ENCODE measurements at regions not wholly inside any gene's neighbourhood (a gene's known extent, or its start where the extent isn't known, plus 50 kb on each side); places are given as distances from the start of the nearest gene placed in this dataset.

DNA sequence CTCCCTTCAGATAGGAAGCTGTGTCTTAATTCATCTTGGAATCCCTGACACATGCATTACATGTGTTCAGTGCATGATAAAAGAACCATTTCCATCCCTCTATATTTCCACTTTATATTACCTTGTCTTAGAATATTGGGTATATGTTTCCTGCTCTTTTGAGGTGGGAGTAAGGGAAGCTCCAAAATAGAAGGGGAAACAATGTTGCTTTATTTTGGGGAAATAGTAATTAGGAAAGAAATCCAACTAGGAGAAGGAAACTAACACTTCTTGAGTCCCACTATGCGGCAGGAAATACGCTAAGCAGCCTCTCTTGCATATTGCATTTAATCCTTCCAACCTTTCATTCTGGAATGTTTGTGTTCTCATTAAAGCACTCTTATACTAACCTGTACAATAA, 89.4 kb upstream of the VAV3 start:
- Histone ChIP-seq H3K36me3 (ENCODE audit: insufficient read depth, low read length) (no peaks in the 10 kb centered on the region), H3K79me2 (ENCODE audit: insufficient read depth, low read length) (no peaks in the 10 kb centered on the region), H3K27ac (ENCODE audit: low read depth, low read length, poor library complexity, severe bottlenecking) (no peak overlapping the region), H3K4me1 (ENCODE audit: insufficient read depth, low read length, severe bottlenecking) (no peaks in the 10 kb centered on the region), H3K4me3 (ENCODE audit: low read depth, low read length, poor library complexity, severe bottlenecking) (no peak overlapping the region), H2AFZ (ENCODE audit: low read length) (no peak overlapping the region), H3K27me3 (ENCODE audit: insufficient read depth, low read length) (no peaks in the 10 kb centered on the region), H3K9me2 (ENCODE audit: low read depth, low read length) (no peaks in the 10 kb centered on the region), H4K20me1 (ENCODE audit: insufficient read depth, low read length) (no peaks in the 10 kb centered on the region), H3F3A (ENCODE audit: insufficient read depth, low read length) (no peaks in the 10 kb centered on the region), H3K9ac (ENCODE audit: low read length) (no peak overlapping the region), H3K4me2 (ENCODE audit: low read length) (no peak overlapping the region), H3K9me3 (ENCODE audit: low read length) (no peaks in the 10 kb centered on the region)
- TF ChIP-seq EZH2 (IDR thresholded peaks at IDR 0.05; ENCODE audit: borderline replicate concordance, low read length), result no peak
- TF ChIP-seq, protein P1, sequence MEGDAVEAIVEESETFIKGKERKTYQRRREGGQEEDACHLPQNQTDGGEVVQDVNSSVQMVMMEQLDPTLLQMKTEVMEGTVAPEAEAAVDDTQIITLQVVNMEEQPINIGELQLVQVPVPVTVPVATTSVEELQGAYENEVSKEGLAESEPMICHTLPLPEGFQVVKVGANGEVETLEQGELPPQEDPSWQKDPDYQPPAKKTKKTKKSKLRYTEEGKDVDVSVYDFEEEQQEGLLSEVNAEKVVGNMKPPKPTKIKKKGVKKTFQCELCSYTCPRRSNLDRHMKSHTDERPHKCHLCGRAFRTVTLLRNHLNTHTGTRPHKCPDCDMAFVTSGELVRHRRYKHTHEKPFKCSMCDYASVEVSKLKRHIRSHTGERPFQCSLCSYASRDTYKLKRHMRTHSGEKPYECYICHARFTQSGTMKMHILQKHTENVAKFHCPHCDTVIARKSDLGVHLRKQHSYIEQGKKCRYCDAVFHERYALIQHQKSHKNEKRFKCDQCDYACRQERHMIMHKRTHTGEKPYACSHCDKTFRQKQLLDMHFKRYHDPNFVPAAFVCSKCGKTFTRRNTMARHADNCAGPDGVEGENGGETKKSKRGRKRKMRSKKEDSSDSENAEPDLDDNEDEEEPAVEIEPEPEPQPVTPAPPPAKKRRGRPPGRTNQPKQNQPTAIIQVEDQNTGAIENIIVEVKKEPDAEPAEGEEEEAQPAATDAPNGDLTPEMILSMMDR (IDR thresholded peaks at IDR 0.05; ENCODE audit: low read length), result no peak

DNA sequence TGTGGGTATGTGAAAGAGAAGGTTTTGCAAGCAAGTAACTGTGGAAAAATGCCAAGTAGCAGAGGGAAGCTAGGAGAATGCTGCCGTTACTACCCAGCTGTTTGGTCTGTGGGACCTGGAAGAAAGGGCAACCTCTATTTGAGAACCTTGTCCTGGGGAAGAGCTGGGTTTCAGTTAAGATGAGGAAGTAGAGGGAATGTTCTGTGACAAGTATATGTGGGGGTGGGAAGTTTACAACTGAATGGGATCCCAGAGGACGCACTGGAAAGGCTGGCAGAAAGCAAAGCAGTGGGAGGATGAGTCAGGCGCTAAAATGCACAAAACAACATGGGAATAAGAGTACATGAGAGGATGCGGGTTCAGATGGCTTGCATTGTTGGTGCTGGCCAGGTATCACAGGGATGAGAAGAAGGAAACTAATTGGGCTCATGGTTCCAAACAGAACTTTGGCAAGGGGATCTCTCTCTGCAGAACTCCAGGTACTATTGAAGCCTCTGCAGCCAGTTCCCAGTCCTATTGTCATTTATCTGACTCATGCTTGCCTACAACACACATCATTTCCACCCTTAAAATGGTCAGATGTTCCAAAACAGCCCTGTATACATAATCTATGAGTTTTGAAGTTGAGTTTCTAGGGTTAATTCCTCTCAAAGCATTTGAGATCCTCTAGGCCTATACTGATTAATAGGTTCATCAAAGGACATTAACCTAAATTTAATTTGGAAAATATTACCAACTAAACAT, 88.5 kb upstream of the VAV3 start:
- no peak overlapping the region for H3K4me3 ChIP-seq (ENCODE audit: low read depth, low read length, poor library complexity, severe bottlenecking)
- no peak overlapping the region for H3K4me2 ChIP-seq (ENCODE audit: low read length)
- TF ChIP-seq, protein P1 (IDR thresholded peaks at IDR 0.05; ENCODE audit: low read length), result no peak
- no peak for TF ChIP-seq EZH2 (IDR thresholded peaks at IDR 0.05; ENCODE audit: borderline replicate concordance, low read length)

DNA sequence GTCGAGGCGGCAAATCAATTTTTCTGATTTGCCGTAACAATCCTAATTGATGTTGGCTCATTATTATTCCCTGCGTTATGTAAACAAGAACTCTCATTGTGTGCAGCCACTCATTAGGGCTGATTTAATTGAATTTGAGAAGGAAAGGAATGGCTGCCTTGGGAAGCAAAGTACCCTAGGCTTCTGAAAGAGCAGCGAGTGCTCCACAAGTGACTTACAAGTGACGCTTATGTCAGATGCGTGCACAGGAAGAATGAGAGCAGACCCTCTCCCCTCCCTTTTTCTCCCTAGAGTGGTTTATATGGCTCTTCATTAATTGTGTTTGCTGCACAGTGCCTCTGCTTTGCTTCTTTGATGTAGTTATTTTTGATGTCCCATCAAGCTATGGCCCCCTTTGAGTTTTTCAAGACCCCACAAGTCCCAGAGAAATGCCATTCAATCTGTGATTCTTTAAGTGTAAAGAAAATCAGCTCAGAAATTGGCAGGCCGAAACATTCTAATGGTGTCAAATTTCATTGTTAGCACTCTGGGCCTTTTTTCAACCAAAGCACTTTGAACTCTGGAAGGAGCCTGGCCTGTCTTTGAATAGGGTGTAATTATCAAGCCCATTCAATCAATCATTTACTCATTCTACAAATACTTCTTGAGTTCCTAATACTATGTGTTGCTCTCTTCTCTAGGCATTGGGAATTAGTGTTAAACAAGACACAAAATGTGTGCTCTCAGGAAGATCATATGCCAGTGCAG, 86.8 kb upstream of the VAV3 start:
- Histone ChIP-seq H3K36me3 (ENCODE audit: insufficient read depth, low read length) (no peaks in the 10 kb centered on the region), H3K4me3 (ENCODE audit: low read depth, low read length, poor library complexity, severe bottlenecking) (no peak overlapping the region), H3K9me3 (ENCODE audit: low read length) (no peaks in the 10 kb centered on the region), H3K9ac (ENCODE audit: low read length) (no peak overlapping the region), H4K20me1 (ENCODE audit: insufficient read depth, low read length) (no peaks in the 10 kb centered on the region), H2AFZ (ENCODE audit: low read length) (no peak overlapping the region), H3K27ac (ENCODE audit: low read depth, low read length, poor library complexity, severe bottlenecking) (no peak overlapping the region), H3K27me3 (ENCODE audit: insufficient read depth, low read length) (no peaks in the 10 kb centered on the region), H3K4me1 (ENCODE audit: insufficient read depth, low read length, severe bottlenecking) (no peaks in the 10 kb centered on the region), H3K4me2 (ENCODE audit: low read length) (no peak overlapping the region), H3K9me2 (ENCODE audit: low read depth, low read length) (no peaks in the 10 kb centered on the region), H3K79me2 (ENCODE audit: insufficient read depth, low read length) (no peaks in the 10 kb centered on the region), H3F3A (ENCODE audit: insufficient read depth, low read length) (no peaks in the 10 kb centered on the region)
- no peak for TF ChIP-seq EZH2 (IDR thresholded peaks at IDR 0.05; ENCODE audit: borderline replicate concordance, low read length)
- TF ChIP-seq, protein P1 (IDR thresholded peaks at IDR 0.05; ENCODE audit: low read length), result no peak

More for the DNA sequence above, 88.5 kb upstream of the VAV3 start:
- no peaks in the 10 kb centered on the region for H3K4me1 ChIP-seq (ENCODE audit: insufficient read depth, low read length, severe bottlenecking)
- no peaks in the 10 kb centered on the region for H3K36me3 ChIP-seq (ENCODE audit: insufficient read depth, low read length)
- H3K9me2 ChIP-seq (ENCODE audit: low read depth, low read length), result no peaks in the 10 kb centered on the region
- no peaks in the 10 kb centered on the region for H4K20me1 ChIP-seq (ENCODE audit: insufficient read depth, low read length)
- no peak overlapping the region for H3K27ac ChIP-seq (ENCODE audit: low read depth, low read length, poor library complexity, severe bottlenecking)
- H3K27me3 ChIP-seq (ENCODE audit: insufficient read depth, low read length), result no peaks in the 10 kb centered on the region
- H2AFZ ChIP-seq (ENCODE audit: low read length), result no peak overlapping the region
- H3K9me3 ChIP-seq (ENCODE audit: low read length), result no peaks in the 10 kb centered on the region
- no peaks in the 10 kb centered on the region for H3F3A ChIP-seq (ENCODE audit: insufficient read depth, low read length)
- no peaks in the 10 kb centered on the region for H3K79me2 ChIP-seq (ENCODE audit: insufficient read depth, low read length)
- H3K9ac ChIP-seq (ENCODE audit: low read length), result no peak overlapping the region

Measured in OCI-LY1 (cell line).